Fibroblast of the aortic adventitia (primary cell): ENCODE measurements at regions not wholly inside any gene's neighbourhood (a gene's known extent, or its start where the extent isn't known, plus 50 kb on each side); places are given as distances from the start of the nearest gene placed in this dataset.

Source experiments
- DNase-seq: peaks from one replicate; pipeline ENCODE4 v3.0.0-alpha.2; 2010; ENCODE audit warnings: low read depth
- H3K4me3 ChIP-seq: 2 replicates; pipeline ENCODE4 v1.5.1; 2011; ENCODE audit warnings: low read depth, mild to moderate bottlenecking, control low read depth, low read length, moderate library complexity
- TF ChIP-seq, protein P1 (sequence below): IDR thresholded peaks from 2 replicates; pipeline ENCODE4 v1.5.1; 2011; ENCODE audit warnings: mild to moderate bottlenecking, low read length, control low read depth, inconsistent platforms; ENCODE audit not compliant: insufficient read depth

DNA sequence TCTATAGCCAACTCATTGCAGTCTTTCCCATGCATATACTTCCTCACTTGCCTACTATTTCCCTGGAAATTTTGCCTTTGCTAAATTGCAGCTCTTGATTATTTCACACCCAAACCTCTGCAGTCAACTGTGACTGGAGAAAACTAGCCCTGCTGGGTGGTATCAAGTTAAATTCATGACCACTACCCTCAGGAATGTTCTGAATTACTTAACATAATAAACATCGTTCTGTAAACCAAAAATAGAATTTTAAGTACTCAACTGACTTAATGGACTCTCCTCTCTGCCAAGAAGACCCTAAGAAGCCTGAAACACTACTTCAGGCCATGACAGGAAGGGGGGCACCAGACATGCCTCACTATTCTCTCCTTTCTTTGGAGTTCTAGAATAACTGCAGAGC lies 1278.0 kb upstream of the GBE1 start:
- H3K4me3 ChIP-seq: no peak overlapping the region
- DNase-seq: no peak
- TF ChIP-seq, protein P1, sequence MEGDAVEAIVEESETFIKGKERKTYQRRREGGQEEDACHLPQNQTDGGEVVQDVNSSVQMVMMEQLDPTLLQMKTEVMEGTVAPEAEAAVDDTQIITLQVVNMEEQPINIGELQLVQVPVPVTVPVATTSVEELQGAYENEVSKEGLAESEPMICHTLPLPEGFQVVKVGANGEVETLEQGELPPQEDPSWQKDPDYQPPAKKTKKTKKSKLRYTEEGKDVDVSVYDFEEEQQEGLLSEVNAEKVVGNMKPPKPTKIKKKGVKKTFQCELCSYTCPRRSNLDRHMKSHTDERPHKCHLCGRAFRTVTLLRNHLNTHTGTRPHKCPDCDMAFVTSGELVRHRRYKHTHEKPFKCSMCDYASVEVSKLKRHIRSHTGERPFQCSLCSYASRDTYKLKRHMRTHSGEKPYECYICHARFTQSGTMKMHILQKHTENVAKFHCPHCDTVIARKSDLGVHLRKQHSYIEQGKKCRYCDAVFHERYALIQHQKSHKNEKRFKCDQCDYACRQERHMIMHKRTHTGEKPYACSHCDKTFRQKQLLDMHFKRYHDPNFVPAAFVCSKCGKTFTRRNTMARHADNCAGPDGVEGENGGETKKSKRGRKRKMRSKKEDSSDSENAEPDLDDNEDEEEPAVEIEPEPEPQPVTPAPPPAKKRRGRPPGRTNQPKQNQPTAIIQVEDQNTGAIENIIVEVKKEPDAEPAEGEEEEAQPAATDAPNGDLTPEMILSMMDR: no peak

DNA sequence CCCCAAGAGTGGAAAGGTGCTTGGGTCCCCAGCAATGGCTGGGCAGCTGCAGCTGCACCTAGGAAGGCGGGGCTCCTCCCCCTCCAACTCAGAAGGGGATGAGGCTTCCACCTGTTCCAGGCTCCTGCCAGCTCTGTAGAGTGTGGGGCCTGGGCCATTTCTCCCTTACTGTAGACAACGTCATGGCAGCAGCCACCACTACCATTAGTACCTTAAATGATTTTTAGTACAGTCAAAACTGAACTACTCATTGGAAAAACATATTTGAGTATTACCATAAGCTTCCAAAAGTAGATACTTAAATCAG lies 1274.2 kb upstream of the GBE1 start:
- TF ChIP-seq, protein P1: no peak
- no peak for DNase-seq
- H3K4me3 ChIP-seq: no peak overlapping the region

DNA sequence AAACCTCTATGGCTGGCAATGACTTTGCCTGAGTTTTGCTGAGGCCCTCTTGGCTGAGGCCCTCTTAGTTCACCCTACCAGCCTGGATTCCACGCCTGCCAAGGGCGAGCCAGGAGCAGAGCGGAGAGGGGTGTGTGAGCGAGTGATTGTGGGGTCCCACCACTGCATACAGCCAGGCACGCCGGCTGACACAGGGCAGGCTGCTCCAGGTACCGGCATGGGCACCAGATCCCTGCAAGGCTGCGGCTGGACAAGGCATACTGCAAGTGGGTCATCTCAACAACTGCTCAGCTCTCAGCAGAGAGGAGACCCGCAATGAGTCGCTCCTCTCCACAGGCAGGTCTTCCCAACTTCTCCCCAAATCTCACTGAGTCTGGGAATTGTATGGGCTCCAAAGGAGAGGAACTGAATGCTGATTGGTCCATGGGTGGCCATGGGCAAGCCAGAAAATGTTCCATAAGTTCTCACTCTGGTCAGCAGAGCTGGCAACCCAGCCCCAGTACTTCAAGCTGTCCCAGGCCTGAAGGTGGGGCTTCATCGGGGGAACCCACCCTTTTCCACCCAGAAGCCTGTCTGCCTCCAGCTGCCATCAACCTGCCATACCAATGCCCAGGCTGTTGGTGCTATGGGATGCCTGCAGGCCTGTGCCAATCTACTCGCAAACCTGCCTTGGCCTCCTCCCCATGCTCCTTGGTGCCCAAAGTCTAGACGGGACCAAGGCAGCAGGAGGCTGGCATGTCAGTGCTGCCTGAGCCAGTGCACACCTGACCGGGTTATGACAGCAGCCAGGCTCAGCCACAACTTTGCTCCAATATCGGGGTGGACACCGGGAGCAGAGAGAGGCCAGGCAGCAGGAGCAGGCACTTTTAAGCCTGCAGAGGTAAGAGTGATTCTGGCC lies 1273.6 kb upstream of the GBE1 start:
- DNase-seq: no peak
- TF ChIP-seq, protein P1: no peak
- H3K4me3 ChIP-seq: no peak overlapping the region

DNA sequence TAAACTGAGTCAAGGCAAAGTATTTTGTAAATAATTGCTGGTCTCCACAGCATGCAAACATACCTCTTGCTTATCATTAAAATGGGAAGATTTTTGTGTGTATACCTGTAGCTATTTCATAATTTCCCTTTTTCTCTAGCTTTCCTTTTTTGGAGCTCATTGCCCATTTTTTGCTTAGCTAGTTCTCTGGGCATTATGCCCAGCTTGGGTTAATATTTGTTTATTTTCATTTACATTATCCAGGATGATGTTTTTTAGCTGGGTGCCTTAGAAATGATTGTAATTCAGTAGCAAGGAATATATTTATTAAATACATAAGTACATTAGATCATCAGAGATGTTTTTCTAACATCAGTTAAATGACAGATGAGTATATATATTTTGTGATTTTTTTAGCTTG lies 1271.7 kb upstream of the GBE1 start:
- TF ChIP-seq, protein P1: no peak
- DNase-seq: no peak
- H3K4me3 ChIP-seq: no peak overlapping the region

DNA sequence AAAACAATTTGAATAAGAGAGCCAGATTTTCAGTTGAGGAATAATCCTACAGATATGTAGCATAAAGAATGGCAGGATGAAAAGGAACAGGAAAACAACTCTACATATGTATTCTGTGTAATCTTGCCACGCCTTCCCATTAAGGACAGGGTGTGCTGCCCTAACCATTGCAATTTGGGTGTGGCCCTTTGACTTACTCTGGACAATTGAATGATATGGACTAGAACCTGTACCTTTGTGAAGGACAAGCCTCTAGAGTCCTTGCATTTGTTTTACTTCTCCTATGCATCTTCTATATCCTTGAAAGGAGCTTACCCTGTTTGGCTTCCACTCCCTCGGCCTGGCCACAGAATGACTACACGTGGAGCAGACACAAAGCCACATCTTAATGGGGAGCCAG lies 1261.6 kb upstream of the GBE1 start:
- no peak overlapping the region for H3K4me3 ChIP-seq
- DNase-seq: no peak
- TF ChIP-seq, protein P1: no peak

DNA sequence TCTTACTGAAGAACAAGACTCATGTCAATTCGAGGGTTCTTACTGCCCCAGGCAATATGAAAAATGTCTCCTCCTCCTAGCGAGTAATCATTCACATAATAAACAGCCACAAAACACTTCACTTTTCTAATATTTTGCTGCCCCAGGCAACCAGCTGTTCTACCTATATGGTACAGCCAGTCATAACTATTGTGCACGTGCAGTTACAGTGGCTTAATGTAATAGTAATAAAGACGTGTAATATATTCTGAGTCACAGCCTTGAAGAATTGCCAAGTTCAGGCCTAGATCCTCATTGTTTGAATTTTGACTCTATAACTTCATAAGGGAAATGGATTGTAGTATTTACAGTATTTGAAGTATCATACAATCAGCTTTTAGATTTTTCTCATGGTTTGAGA lies 1250.0 kb upstream of the GBE1 start:
- no peak for DNase-seq
- no peak overlapping the region for H3K4me3 ChIP-seq
- TF ChIP-seq, protein P1: no peak

DNA sequence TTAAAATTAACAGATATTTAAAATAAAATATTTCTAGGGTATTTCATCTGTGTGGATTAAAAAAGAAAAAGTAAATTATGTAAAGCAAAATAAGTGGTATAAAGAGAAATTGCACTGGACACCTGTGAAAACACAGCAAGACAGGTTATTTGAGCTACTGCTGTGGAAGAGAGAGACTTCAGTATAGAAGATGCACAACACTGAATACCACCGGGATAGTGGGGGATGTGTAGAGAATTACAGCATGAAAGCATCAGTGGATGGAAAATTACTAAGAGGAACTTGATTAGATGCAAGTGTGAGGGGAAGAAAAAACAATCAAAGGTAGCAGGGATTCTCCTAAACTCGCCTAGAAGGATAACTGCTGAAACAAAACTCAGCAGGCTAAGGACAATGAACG lies 1242.5 kb upstream of the GBE1 start:
- TF ChIP-seq, protein P1: no peak
- no peak overlapping the region for H3K4me3 ChIP-seq
- DNase-seq: no peak
